SK-N-SH (cell line): ENCODE measurements at regions not wholly inside any gene's neighbourhood (a gene's known extent, or its start where the extent isn't known, plus 50 kb on each side); places are given as distances from the start of the nearest gene placed in this dataset.

Experiments used
- CTCF ChIA-PET: fragments of 300-600, 350-600 bp; formaldehyde crosslinking; extraction: SDS; loops from one replicate; lab custom pipeline; 2021; lab: Yijun Ruan, JAX
- POLR2A ChIA-PET: fragments of 350-600 bp; sonication (Branson Sonifier 250); formaldehyde crosslinking; extraction: SDS; loops from one replicate; lab custom pipeline; 2020; ENCODE audit warnings: antibody characterized with exemption, inconsistent platforms; lab: Yijun Ruan, JAX
- DNase-seq: peaks from one replicate; pipeline ENCODE4 v3.0.0; 2012
- H2AFZ ChIP-seq: fragments of 200-600 bp; sonication (generic); 2 replicates; pipeline ENCODE4 v1.8.1; 2016; ENCODE audit warnings: antibody characterized with exemption, mild to moderate bottlenecking, low read depth
- H3F3A ChIP-seq: fragments of 200-600 bp; sonication (generic); replicated peaks from 2 replicates; pipeline ENCODE3; 2016; ENCODE audit warnings: antibody characterized with exemption, mild to moderate bottlenecking; ENCODE audit not compliant: insufficient read depth
- H3K27ac ChIP-seq, 2 experiments: fragments of 200-500 bp in 1 of 2; fragments of 200-600 bp in 1 of 2; sonication (Bioruptor generic) in 1 of 2; sonication (generic), shearing (Covaris generic) in 1 of 2; 2 replicates each; pipeline versions ENCODE4 v1.5.1 to v1.6.1; 2014 to 2016; ENCODE audit warnings: low read depth in 2 of 2, inconsistent platforms in 1 of 2, low read length in 1 of 2, mild to moderate bottlenecking in 1 of 2, mixed read lengths in 1 of 2
- H3K27me3 ChIP-seq: fragments of 200-600 bp; sonication (generic), shearing (Covaris generic); 2 replicates; pipeline ENCODE4 v1.6.1; 2016; ENCODE audit warnings: mixed run types; ENCODE audit not compliant: insufficient read depth
- H3K36me3 ChIP-seq, 2 experiments: fragments of 200-500 bp in 1 of 2; fragments of 200-600 bp in 1 of 2; sonication (Bioruptor generic) in 1 of 2; sonication (generic) in 1 of 2; replicated peaks in 1 of 2; 2 replicates each; pipeline versions ENCODE3 to v1.5.1; 2014 to 2016; ENCODE audit warnings: low read length in 1 of 2, mild to moderate bottlenecking in 1 of 2; ENCODE audit not compliant: insufficient read depth in 2 of 2, control insufficient read depth in 1 of 2
- H3K4me1 ChIP-seq, 2 experiments: fragments of 200-500 bp in 1 of 2; fragments of 200-600 bp in 1 of 2; sonication (Bioruptor generic) in 1 of 2; sonication (generic), shearing (Covaris generic) in 1 of 2; 2 replicates each; pipeline versions ENCODE4 v1.5.1 to v1.6.1; 2014 to 2016; ENCODE audit warnings: low read depth in 1 of 2, low read length in 1 of 2, mixed run types in 1 of 2; ENCODE audit not compliant: insufficient read depth in 2 of 2, control insufficient read depth in 1 of 2
- H3K4me2 ChIP-seq: fragments of 200-600 bp; sonication (generic), shearing (Covaris generic); 2 replicates; pipeline ENCODE4 v1.6.1; 2017; ENCODE audit warnings: mixed run types
- H3K4me3 ChIP-seq, 2 experiments: fragments of 200-500 bp in 1 of 2; fragments of 200-600 bp in 1 of 2; sonication (Bioruptor generic) in 1 of 2; sonication (generic), shearing (Covaris generic) in 1 of 2; 2 replicates each; pipeline versions ENCODE4 v1.5.1 to v1.8.1; 2014 to 2016; ENCODE audit warnings: low read depth in 2 of 2, inconsistent platforms in 1 of 2, low read length in 1 of 2, mild to moderate bottlenecking in 1 of 2, mixed read lengths in 1 of 2, moderate library complexity in 1 of 2
- H3K79me2 ChIP-seq: fragments of 200-600 bp; sonication (generic); 2 replicates; pipeline ENCODE4 v1.8.1; 2017; ENCODE audit warnings: mild to moderate bottlenecking; ENCODE audit not compliant: insufficient read depth
- H3K9ac ChIP-seq: fragments of 200-600 bp; sonication (generic); 2 replicates; pipeline ENCODE4 v1.6.1; 2017; ENCODE audit warnings: mixed run types
- H3K9me2 ChIP-seq: fragments of 200-600 bp; sonication (generic); 2 replicates; pipeline ENCODE4 v1.6.1; 2017; ENCODE audit warnings: mixed run types
- H3K9me3 ChIP-seq: fragments of 200-600 bp; sonication (generic); 2 replicates; pipeline ENCODE4 v1.6.1; 2017; ENCODE audit warnings: mixed run types, mild to moderate bottlenecking, moderate library complexity
- H4K20me1 ChIP-seq: fragments of 200-600 bp; sonication (generic); 2 replicates; pipeline ENCODE4 v1.6.1; 2017; ENCODE audit warnings: mild to moderate bottlenecking, mixed run types; ENCODE audit not compliant: insufficient read depth
- CHD2 ChIP-seq: fragments of 150-350 bp; IDR thresholded peaks from 2 replicates; pipeline ENCODE4 v1.6.1; 2018; ENCODE audit warnings: low read length; ENCODE audit not compliant: partially characterized antibody
- CTCF ChIP-seq: fragments of 200-600 bp; sonication (generic); IDR thresholded peaks from 2 replicates; pipeline ENCODE4 v1.6.1; 2017; ENCODE audit warnings: antibody characterized with exemption, mild to moderate bottlenecking, moderate library complexity
- FOXJ3 ChIP-seq: sonication (generic); formaldehyde crosslinking; IDR thresholded peaks from 2 replicates; pipeline ENCODE4 v1.5.1; 2020; ENCODE audit warnings: mild to moderate bottlenecking, missing genetic modification reagents
- FOXM1 ChIP-seq: IDR thresholded peaks from 2 replicates; pipeline ENCODE4 v1.4.0; 2012; ENCODE audit warnings: low read depth, mild to moderate bottlenecking
- MAX ChIP-seq: IDR thresholded peaks from 2 replicates; pipeline ENCODE4 v1.4.0; 2012; ENCODE audit warnings: low read depth
- MEF2A ChIP-seq: IDR thresholded peaks from 2 replicates; pipeline ENCODE4 v1.4.0; 2012; ENCODE audit warnings: low read depth, borderline replicate concordance
- NFIC ChIP-seq: IDR thresholded peaks from 2 replicates; pipeline ENCODE4 v1.4.0; 2012; ENCODE audit warnings: borderline replicate concordance
- POLR2AphosphoS5 ChIP-seq: IDR thresholded peaks from 2 replicates; pipeline ENCODE4 v1.6.1; 2012; ENCODE audit warnings: low read depth, low read length
- RAD21 ChIP-seq: IDR thresholded peaks from 2 replicates; pipeline ENCODE4 v1.6.1; 2012; ENCODE audit warnings: mild to moderate bottlenecking, low read length
- RCOR1 ChIP-seq: fragments of 150-350 bp; IDR thresholded peaks from 2 replicates; pipeline ENCODE4 v1.6.1; 2017; ENCODE audit warnings: antibody characterized with exemption, low read length
- REST ChIP-seq: IDR thresholded peaks from 2 replicates; pipeline ENCODE4 v1.6.1; 2012; ENCODE audit warnings: mild to moderate bottlenecking, low read depth, low read length, moderate library complexity
- RFX5 ChIP-seq: IDR thresholded peaks from 2 replicates; pipeline ENCODE4 v1.6.1; 2012; ENCODE audit warnings: mild to moderate bottlenecking, improper control_type of control experiment, low read length
- RXRA ChIP-seq: IDR thresholded peaks from 2 replicates; pipeline ENCODE4 v1.4.0; 2012; ENCODE audit warnings: low read depth, mild to moderate bottlenecking, borderline replicate concordance
- SIN3A ChIP-seq: IDR thresholded peaks from 2 replicates; pipeline ENCODE4 v1.6.1; 2012; ENCODE audit warnings: low read depth, mild to moderate bottlenecking, low read length, moderate library complexity, borderline replicate concordance
- SMC3 ChIP-seq: IDR thresholded peaks from 2 replicates; pipeline ENCODE4 v1.6.1; 2012; ENCODE audit warnings: low read depth, low read length, improper control_type of control experiment
- TCF12 ChIP-seq: IDR thresholded peaks from 2 replicates; pipeline ENCODE4 v1.4.0; 2012
- TEAD4 ChIP-seq: IDR thresholded peaks from 2 replicates; pipeline ENCODE4 v1.4.0; 2012; ENCODE audit warnings: mild to moderate bottlenecking, borderline replicate concordance; ENCODE audit not compliant: insufficient read depth
- USF2 ChIP-seq: fragments of 150-350 bp; IDR thresholded peaks from 2 replicates; pipeline ENCODE4 v1.6.1; 2017; ENCODE audit warnings: antibody characterized with exemption, low read length, low read depth, borderline replicate concordance
- YY1 ChIP-seq: IDR thresholded peaks from 2 replicates; pipeline ENCODE4 v1.4.0; 2012; ENCODE audit warnings: low read depth, mild to moderate bottlenecking
- WGBS: methylation state at CpG from one replicate; pipeline ENCODE4 v1.1.6; 2017; ENCODE audit warnings: low lambda C conversion rate; 5-methylcytosine and 5-hydroxymethylcytosine counted together

- Histone ChIP-seq H3K9me3 (no peaks in the 10 kb centered on the region), H3K4me2 (no peak overlapping the region), H3K9ac (no peak overlapping the region), H3K27ac (no peak overlapping the region), H3K79me2 (no peaks in the 10 kb centered on the region), H3K9me2 (no peaks in the 10 kb centered on the region), H3K36me3 (no peaks in the 10 kb centered on the region), H4K20me1 (no peaks in the 10 kb centered on the region), H3K4me1 (no peaks in the 10 kb centered on the region; a peak in 1 of 4 replicates), H3K4me3 (no peak overlapping the region), H3K27me3 (no peaks in the 10 kb centered on the region), H3F3A (no peaks in the 10 kb centered on the region), H2AFZ (no peak overlapping the region)
- WGBS, result 14% methylated on average over 5 of the region's 5 CpGs
- TF ChIP-seq MEF2A (no peak), MAX (no peak), RAD21 (no peak), TEAD4 (no peak), TCF12 (no peak), NFIC (no peak), SMC3 (no peak), REST (no peak), RFX5 (no peak), CHD2 (no peak), SIN3A (no peak), CTCF (no peak), POLR2AphosphoS5 (no peak), YY1 (no peak), USF2 (no peak), FOXM1 (no peak), FOXJ3 (CRISPR knock-in tag) (no peak), RXRA (no peak), RCOR1 (no peak)
- ChIA-PET POLR2A (no interaction called here), CTCF (interaction anchor here (1.1 kb wide), 1 partner anchor 27 kb away, joined by 3 read pairs; no protein-coding TSS in a partner anchor)
- no peak for DNase-seq
These were observed 54.6 kb upstream of the NCAM2 start for GRCh38 chr21:20943561-20943997.
